Upper lobe of left lung (tissue), 4 donors: ENCODE measurements at regions not wholly inside any gene's neighbourhood (a gene's known extent, or its start where the extent isn't known, plus 50 kb on each side); places are given as distances from the start of the nearest gene placed in this dataset.

Experiments used
- EP300 ChIP-seq, 4 donors: sonication (generic); formaldehyde crosslinking; IDR thresholded peaks; one replicate each; pipeline ENCODE4 v1.5.1; 2017; ENCODE audit warnings: antibody characterized with exemption in 4 of 4, control low read depth in 2 of 4
- POLR2A ChIP-seq, 4 donors: fragments of 450-650 bp; IDR thresholded peaks; one replicate each; pipeline ENCODE4 v1.5.1; 2016 to 2017; ENCODE audit warnings: antibody characterized with exemption in 4 of 4, mild to moderate bottlenecking in 2 of 4
- POLR2AphosphoS5 ChIP-seq, 2 donors: sonication (generic); formaldehyde crosslinking; IDR thresholded peaks; one replicate each; pipeline ENCODE4 v1.5.1; 2017; ENCODE audit warnings: antibody characterized with exemption in 2 of 2
- TF ChIP-seq, protein P1 (sequence below), 6 experiments: fragments of 450-650 bp in 4 of 6; fragments of 200-600 bp in 2 of 6; sonication (generic) in 2 of 6; IDR thresholded peaks; one replicate each; pipeline ENCODE4 v1.5.1; 2016 to 2019; ENCODE audit warnings: antibody characterized with exemption in 6 of 6

DNA sequence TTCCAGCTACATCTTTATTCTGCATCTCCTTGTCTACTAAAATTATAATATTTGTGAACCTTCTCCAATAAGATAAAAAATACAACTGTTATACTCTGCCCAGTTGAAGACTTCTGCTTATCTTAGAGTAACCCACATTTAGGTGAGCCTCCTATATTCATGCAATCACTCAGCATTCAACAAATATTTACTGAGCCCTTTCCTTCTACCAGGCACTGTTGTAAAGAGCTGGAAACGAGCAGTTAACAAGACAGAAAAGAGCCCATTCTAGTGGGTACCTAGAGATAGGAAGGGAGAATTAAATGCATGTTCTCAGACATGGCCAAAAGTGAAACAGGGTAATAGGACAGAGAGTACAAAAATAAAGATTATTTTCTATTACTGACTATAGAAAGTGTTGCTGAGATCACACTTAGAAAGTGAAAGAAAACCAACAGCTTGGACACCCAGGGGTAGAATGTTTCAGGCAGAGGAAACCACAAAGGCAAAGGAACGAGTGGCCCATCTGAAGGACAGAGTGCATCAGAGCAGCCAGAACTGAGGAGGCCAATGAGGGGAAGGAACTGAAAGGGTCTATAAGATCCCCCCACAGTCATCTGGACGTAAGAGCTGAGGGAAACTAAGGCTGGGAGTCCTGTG lies 50.8 kb upstream of the SMLR1 start:
- TF ChIP-seq, protein P1, sequence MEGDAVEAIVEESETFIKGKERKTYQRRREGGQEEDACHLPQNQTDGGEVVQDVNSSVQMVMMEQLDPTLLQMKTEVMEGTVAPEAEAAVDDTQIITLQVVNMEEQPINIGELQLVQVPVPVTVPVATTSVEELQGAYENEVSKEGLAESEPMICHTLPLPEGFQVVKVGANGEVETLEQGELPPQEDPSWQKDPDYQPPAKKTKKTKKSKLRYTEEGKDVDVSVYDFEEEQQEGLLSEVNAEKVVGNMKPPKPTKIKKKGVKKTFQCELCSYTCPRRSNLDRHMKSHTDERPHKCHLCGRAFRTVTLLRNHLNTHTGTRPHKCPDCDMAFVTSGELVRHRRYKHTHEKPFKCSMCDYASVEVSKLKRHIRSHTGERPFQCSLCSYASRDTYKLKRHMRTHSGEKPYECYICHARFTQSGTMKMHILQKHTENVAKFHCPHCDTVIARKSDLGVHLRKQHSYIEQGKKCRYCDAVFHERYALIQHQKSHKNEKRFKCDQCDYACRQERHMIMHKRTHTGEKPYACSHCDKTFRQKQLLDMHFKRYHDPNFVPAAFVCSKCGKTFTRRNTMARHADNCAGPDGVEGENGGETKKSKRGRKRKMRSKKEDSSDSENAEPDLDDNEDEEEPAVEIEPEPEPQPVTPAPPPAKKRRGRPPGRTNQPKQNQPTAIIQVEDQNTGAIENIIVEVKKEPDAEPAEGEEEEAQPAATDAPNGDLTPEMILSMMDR (IDR thresholded peaks at IDR 0.05): no peak
- TF ChIP-seq POLR2AphosphoS5 (IDR thresholded peaks at IDR 0.05) (no peak), EP300 (IDR thresholded peaks at IDR 0.05) (no peak), POLR2A (IDR thresholded peaks at IDR 0.05) (no peak)
